A549 (cell line): ENCODE measurements at regions not wholly inside any gene's neighbourhood (a gene's known extent, or its start where the extent isn't known, plus 50 kb on each side); places are given as distances from the start of the nearest gene placed in this dataset.

Experiments used
- CBX8 ChIP-seq: fragments of 200-600 bp; sonication (generic); IDR thresholded peaks from 2 replicates; pipeline ENCODE4 v1.6.1; 2016
- CEBPB ChIP-seq, 2 experiments: fragments of >200 bp in 1 of 2; sonication (Bioruptor Twin) in 1 of 2; formaldehyde crosslinking in 1 of 2; IDR thresholded peaks; 2 replicates each; pipeline ENCODE4 v1.6.1; 2012 to 2016
- CHD4 ChIP-seq: fragments of 200-600 bp; sonication (generic); IDR thresholded peaks from 2 replicates; pipeline ENCODE4 v1.6.1; 2016; ENCODE audit warnings: antibody characterized with exemption, mild to moderate bottlenecking, borderline replicate concordance
- EHMT2 ChIP-seq: fragments of 200-600 bp; sonication (generic); IDR thresholded peaks from 2 replicates; pipeline ENCODE4 v1.6.1; 2016; ENCODE audit warnings: antibody characterized with exemption, low read depth, mild to moderate bottlenecking, moderate library complexity
- ELK1 ChIP-seq: fragments of 150-350 bp; IDR thresholded peaks from 2 replicates; pipeline ENCODE4 v1.6.1; 2014; ENCODE audit warnings: low read depth, mild to moderate bottlenecking, low read length
- HOXA7 ChIP-seq: fragments of 250-450 bp; sonication (Bioruptor Pico); IDR thresholded peaks from 2 replicates; pipeline ENCODE4 v1.5.0; 2020; ENCODE audit warnings: mild to moderate bottlenecking, moderate library complexity
- JUN ChIP-seq, 2 experiments: fragments of >200 bp; sonication (Bioruptor Twin); formaldehyde crosslinking; IDR thresholded peaks; 2 replicates in 1 of 2; 3 replicates in 1 of 2; pipeline ENCODE4 v1.6.1; 2016 to 2017
- JUNB ChIP-seq: fragments of >200 bp; sonication (Bioruptor Twin); formaldehyde crosslinking; IDR thresholded peaks from 2 replicates; pipeline ENCODE4 v1.6.1; 2016
- NFE2L2 ChIP-seq: fragments of 150-350 bp; conservative IDR thresholded peaks from 2 replicates; pipeline ENCODE4 v1.6.1; 2014; ENCODE audit warnings: low read length
- POLR2AphosphoS2 ChIP-seq: conservative IDR thresholded peaks from 2 replicates; pipeline ENCODE4 v1.6.1; 2012; ENCODE audit warnings: low read length, improper control_type of control experiment, inconsistent platforms
- RARB ChIP-seq: fragments of 250-450 bp; sonication (Bioruptor Pico); IDR thresholded peaks from 2 replicates; pipeline ENCODE4 v1.8.0; 2021; ENCODE audit warnings: mild to moderate bottlenecking, moderate library complexity
- RCOR1 ChIP-seq: fragments of 150-350 bp; IDR thresholded peaks from 2 replicates; pipeline ENCODE4 v1.6.1; 2014; ENCODE audit warnings: antibody characterized with exemption, low read length, low read depth
- RNF2 ChIP-seq: fragments of 200-600 bp; sonication (generic); IDR thresholded peaks from 2 replicates; pipeline ENCODE4 v1.6.1; 2016; ENCODE audit warnings: low read depth, mild to moderate bottlenecking, antibody characterized with exemption, moderate library complexity, borderline replicate concordance
- TF ChIP-seq, protein P1 (sequence below): fragments of >200 bp; sonication (Bioruptor Twin); formaldehyde crosslinking; IDR thresholded peaks from 3 replicates; pipeline ENCODE4 v1.5.1; 2016

GRCh38 chr5:97628807-97629206 lies 445.8 kb upstream of the RIOK2 start:
- TF ChIP-seq JUN (IDR thresholded peaks at IDR 0.05) (no peak), CBX8 (no peak), NFE2L2 (no peak), RNF2 (no peak), HOXA7 (CRISPR knock-in tag) (no peak), POLR2AphosphoS2 (no peak), RCOR1 (no peak), JUNB (no peak), EHMT2 (no peak), CHD4 (no peak), CEBPB (IDR thresholded peaks at IDR 0.05) (no peak), ELK1 (no peak), RARB (no peak)
- TF ChIP-seq, protein P1, sequence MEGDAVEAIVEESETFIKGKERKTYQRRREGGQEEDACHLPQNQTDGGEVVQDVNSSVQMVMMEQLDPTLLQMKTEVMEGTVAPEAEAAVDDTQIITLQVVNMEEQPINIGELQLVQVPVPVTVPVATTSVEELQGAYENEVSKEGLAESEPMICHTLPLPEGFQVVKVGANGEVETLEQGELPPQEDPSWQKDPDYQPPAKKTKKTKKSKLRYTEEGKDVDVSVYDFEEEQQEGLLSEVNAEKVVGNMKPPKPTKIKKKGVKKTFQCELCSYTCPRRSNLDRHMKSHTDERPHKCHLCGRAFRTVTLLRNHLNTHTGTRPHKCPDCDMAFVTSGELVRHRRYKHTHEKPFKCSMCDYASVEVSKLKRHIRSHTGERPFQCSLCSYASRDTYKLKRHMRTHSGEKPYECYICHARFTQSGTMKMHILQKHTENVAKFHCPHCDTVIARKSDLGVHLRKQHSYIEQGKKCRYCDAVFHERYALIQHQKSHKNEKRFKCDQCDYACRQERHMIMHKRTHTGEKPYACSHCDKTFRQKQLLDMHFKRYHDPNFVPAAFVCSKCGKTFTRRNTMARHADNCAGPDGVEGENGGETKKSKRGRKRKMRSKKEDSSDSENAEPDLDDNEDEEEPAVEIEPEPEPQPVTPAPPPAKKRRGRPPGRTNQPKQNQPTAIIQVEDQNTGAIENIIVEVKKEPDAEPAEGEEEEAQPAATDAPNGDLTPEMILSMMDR: no peak
